Endothelial cell (in vitro differentiated cells): ENCODE measurements at regions not wholly inside any gene's neighbourhood (a gene's known extent, or its start where the extent isn't known, plus 50 kb on each side); places are given as distances from the start of the nearest gene placed in this dataset.

Source experiments
- DNase-seq: peaks from one replicate; pipeline ENCODE4 v3.0.0; 2021; ENCODE audit warnings: low spot score
- H3K27ac Mint-ChIP-seq: one replicate; pipeline ENCODE4 v1.8.0; 2021; ENCODE audit warnings: mixed read lengths, inconsistent platforms; ENCODE audit not compliant: unreplicated experiment
- H3K27me3 Mint-ChIP-seq: one replicate; pipeline ENCODE4 v1.8.0; 2021; ENCODE audit warnings: mild to moderate bottlenecking, moderate library complexity, mixed read lengths, inconsistent platforms; ENCODE audit not compliant: unreplicated experiment
- H3K36me3 Mint-ChIP-seq: one replicate; pipeline ENCODE4 v1.8.0; 2021; ENCODE audit warnings: mild to moderate bottlenecking, low read depth, mixed read lengths, inconsistent platforms; ENCODE audit not compliant: unreplicated experiment
- H3K4me1 Mint-ChIP-seq: one replicate; pipeline ENCODE4 v1.8.0; 2021; ENCODE audit warnings: mild to moderate bottlenecking, mixed read lengths, inconsistent platforms; ENCODE audit not compliant: unreplicated experiment
- H3K4me3 Mint-ChIP-seq: one replicate; pipeline ENCODE4 v1.8.0; 2021; ENCODE audit warnings: mild to moderate bottlenecking, mixed read lengths, inconsistent platforms; ENCODE audit not compliant: unreplicated experiment
- H3K9me3 Mint-ChIP-seq: one replicate; pipeline ENCODE4 v1.8.0; 2021; ENCODE audit warnings: mixed read lengths, inconsistent platforms; ENCODE audit not compliant: unreplicated experiment
- CTCF ChIP-seq: fragments of 200-600 bp; sonication (generic); IDR thresholded peaks from one replicate; pipeline ENCODE4 v1.5.0; 2021; ENCODE audit warnings: antibody characterized with exemption; ENCODE audit not compliant: unreplicated experiment

DNA sequence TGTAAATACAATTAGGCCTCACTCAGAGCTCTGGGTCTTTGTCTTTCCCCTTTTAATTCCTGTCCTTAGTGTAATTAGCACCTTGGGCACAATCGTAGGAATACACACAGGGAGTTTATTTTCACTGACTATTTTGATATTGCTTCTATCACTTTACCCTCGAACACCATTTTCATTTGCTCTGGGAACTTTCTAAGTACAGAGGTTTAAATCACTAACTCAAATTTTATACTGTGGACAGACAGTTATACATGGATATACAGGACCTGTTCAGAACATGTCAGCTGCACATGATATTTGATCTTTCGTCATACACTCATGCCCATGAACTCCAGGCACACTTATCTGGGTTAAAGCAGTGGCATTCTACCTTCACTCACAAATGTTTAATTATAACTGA, 217.8 kb upstream of the TMEM161B start:
- no peak for DNase-seq
- no peaks in the 10 kb centered on the region for H3K9me3 Mint-ChIP-seq
- H3K4me1 Mint-ChIP-seq = peaks cover 3% of the 10 kb centered on the region
- no peak overlapping the region for H3K4me3 Mint-ChIP-seq
- no peaks in the 10 kb centered on the region for H3K36me3 Mint-ChIP-seq
- no peak overlapping the region for H3K27ac Mint-ChIP-seq
- TF ChIP-seq CTCF = no peak
- no peaks in the 10 kb centered on the region for H3K27me3 Mint-ChIP-seq

- Mint-ChIP-seq H3K27ac (no peak overlapping the region), H3K4me3 (no peak overlapping the region), H3K27me3 (no peaks in the 10 kb centered on the region), H3K9me3 (no peaks in the 10 kb centered on the region), H3K4me1 (no peaks in the 10 kb centered on the region), H3K36me3 (no peaks in the 10 kb centered on the region)
- TF ChIP-seq CTCF = no peak
- no peak for DNase-seq
Measured at GRCh38 chr5:88485531-88485930, 216.9 kb upstream of the TMEM161B start.

DNA sequence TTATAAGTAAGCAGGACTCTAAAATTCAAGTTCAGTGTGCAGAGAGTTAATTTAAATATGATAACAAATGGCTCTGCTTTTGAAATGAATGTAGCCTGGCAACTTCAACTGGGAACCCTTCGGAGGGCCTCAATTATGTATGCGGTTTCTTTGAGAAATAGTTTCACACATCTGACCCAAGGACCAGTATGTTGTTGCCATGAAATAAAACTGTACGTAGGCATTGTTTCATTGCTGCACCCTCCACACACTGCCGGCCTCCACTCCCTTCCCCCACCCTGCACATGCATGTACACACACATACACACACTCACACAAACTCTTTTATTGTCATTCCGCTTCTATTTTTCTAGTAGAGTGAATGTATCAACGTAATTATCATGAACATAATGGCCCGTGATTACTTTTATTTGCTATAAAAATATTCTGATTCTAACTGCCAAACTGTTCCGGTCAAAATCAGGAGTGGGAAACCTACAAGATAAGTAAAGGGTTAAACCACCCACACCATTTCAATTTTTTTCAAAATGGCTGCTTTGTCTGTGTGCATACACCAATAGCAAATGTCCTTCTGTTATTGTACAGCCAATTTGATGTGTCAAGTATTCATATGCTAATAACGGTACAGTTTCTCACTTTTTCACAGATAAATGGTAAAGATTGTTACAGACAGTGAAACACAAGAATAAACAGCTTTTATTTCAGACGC, 215.5 kb upstream of the TMEM161B start:
- Mint-ChIP-seq H3K27ac (no peak overlapping the region), H3K27me3 (no peaks in the 10 kb centered on the region), H3K9me3 (no peaks in the 10 kb centered on the region), H3K36me3 (no peaks in the 10 kb centered on the region), H3K4me3 (no peak overlapping the region), H3K4me1 (no peaks in the 10 kb centered on the region)
- no peak for TF ChIP-seq CTCF
- no peak for DNase-seq

DNA sequence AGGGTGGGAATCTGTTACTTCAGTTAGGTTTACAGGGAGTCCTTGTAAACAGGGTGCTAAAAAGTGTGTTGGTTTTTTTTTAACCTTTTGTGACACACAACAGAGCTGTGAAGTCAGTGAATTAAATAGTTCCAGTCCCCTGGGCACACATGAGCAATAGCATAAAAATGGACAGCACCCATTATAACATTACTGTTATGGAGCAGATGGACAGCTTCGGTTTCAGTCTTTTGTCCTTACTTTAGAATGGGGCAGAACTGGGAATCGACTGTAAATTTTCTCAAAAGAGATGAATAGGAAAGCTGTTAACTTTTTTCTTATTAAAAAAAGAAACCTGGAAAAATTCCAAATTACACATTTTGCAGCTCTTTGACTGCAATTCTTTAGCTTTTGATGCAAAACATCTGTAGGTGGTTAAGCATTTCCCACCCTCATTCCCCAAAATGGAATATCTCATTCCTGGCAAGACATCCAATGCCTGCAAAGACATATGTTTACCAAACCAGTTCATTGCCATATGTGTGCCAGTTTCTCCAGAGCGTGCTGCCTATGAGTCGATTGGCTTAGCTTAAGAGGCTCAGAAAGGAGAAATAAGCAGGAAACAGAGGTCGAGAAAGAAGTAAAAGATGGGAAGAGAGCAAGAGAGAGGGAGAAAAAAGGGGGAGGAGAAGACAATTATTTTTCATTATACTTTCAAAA, 212.3 kb upstream of the TMEM161B start:
- Mint-ChIP-seq H3K9me3 (no peaks in the 10 kb centered on the region), H3K36me3 (no peaks in the 10 kb centered on the region), H3K27me3 (no peaks in the 10 kb centered on the region), H3K4me3 (no peak overlapping the region), H3K4me1 (no peaks in the 10 kb centered on the region), H3K27ac (no peak overlapping the region)
- DNase-seq = no peak
- no peak for TF ChIP-seq CTCF

- Mint-ChIP-seq H3K27ac (no peak overlapping the region), H3K9me3 (no peaks in the 10 kb centered on the region), H3K4me3 (no peak overlapping the region), H3K4me1 (no peaks in the 10 kb centered on the region), H3K27me3 (no peaks in the 10 kb centered on the region), H3K36me3 (no peaks in the 10 kb centered on the region)
- no peak for TF ChIP-seq CTCF
- DNase-seq = no peak
Measured at GRCh38 chr5:88480245-88480644, 211.6 kb upstream of the TMEM161B start.
